Kasumi-1 (cell line): ENCODE measurements at regions not wholly inside any gene's neighbourhood (a gene's known extent, or its start where the extent isn't known, plus 50 kb on each side); places are given as distances from the start of the nearest gene placed in this dataset.
"Not testable (repeated sequence)": the region's sequence is repeated elsewhere in the genome, so short reads cannot be mapped to it uniquely, and the experiment has no call there.

ENCODE experiments used
- DNase-seq, 2 experiments: peaks; one replicate each; lab custom pipeline; 2025; lab: John Stamatoyannopoulos, UW

DNA sequence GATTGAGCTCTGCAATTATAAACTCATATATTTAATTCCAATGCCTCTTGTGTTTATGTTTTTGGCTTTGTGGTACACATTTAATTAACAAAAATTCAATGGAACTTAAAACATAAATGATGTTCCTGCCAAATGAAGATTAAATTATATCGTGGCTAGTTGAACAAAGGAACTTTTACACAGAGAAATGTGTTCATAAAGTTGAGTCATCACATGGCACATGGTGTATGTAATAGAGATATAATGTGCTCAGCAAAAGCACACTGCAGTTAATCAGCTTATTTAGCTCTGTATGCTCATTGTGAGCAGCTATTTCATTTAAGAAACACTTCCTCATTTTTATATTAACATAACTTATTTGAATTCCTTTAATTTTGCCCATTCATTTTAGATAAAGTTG lies 1295.6 kb upstream of the CITED2 start:
- no peak for DNase-seq

DNA sequence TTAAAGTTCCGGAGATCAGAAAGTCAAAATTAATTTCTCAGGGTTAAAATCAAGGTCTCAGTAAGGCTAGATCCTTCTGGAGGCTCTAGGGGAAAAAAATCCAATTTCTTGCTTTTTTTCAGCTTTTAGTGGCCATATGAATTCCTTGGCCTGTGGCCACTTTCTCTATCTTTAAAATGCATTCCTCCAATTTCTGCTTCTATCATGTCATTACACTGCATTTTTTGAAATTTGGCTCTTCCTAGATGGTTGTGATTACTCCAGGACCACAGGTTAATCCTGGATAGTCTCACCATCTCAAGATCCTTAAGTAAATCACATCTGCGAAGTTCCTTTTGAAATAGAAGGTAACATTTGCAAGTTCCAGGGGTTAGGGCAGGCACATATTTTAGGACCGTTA lies 1294.9 kb upstream of the CITED2 start:
- DNase-seq, result no peak

GRCh38 chr6:140663772-140664171 lies 1289.3 kb upstream of the CITED2 start:
- DNase-seq, result no peak

GRCh38 chr6:140663094-140663493 lies 1288.6 kb upstream of the CITED2 start:
- DNase-seq, result no peak

DNA sequence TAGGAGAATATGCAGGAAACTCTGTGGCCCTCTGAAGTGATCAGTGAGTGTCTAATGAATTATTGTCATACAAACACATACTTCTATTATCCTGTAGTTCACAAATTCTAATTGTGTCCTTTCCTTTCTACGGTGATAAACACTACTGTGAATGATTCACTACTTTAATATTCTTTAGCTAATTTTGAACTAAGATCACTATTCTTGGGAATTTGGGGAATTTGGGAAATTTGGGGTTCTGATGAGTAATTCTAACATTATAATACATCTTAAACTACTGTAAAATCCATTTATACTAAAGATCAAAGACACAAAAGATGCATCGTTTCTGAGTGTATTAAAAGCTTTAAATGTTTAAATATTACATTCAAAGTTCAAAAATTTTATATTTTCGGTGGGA lies 1287.2 kb upstream of the CITED2 start:
- no peak for DNase-seq

- no peak for DNase-seq
These were observed 1285.8 kb upstream of the CITED2 start for GRCh38 chr6:140660295-140660694.

- no peak for DNase-seq
These were observed 1279.5 kb upstream of the CITED2 start for GRCh38 chr6:140653972-140654371.

GRCh38 chr6:140653506-140653905 lies 1279.1 kb upstream of the CITED2 start:
- DNase-seq, result no peak

GRCh38 chr6:140649502-140649901 lies 1275.1 kb upstream of the CITED2 start:
- not testable (repeated sequence) for DNase-seq

GRCh38 chr6:140647322-140647721 lies 1272.9 kb upstream of the CITED2 start:
- DNase-seq, result not testable (repeated sequence)

- DNase-seq, result no peak
These were observed 1269.6 kb upstream of the CITED2 start for GRCh38 chr6:140644017-140644416.

GRCh38 chr6:140641412-140641811 lies 1267.0 kb upstream of the CITED2 start:
- DNase-seq, result no peak

- no peak for DNase-seq
These were observed 1262.5 kb upstream of the CITED2 start for GRCh38 chr6:140636908-140637402.

DNA sequence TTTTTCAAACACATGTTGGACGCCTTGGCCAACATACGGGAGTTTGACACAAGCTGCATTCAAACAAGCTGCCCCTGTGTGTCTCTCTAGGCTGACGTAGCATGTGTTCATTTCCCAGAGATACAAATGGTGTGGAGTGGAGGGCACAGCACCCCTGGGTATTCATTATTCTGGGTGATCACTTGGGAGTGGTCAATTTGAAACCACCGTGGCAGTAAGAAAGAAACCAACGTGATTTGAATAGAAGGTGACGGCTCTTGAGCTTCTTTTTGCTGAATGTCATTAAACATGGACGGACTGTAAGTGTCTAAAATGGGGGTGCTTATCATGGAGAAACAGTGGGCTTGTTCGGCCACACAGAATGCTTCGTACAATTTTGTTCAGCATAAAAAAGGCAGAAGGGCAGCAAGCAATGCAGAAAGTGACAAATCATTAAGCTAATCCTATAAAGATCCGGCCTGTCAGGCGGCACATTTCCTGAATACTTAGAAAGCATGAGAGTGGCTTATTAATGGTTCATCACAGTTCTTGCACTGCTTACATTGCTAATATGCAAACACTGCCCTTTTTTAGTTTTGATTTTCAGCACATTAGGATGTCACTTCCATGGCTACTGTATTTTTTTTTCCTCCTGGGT lies 1261.9 kb upstream of the CITED2 start:
- DNase-seq, result no peak

DNA sequence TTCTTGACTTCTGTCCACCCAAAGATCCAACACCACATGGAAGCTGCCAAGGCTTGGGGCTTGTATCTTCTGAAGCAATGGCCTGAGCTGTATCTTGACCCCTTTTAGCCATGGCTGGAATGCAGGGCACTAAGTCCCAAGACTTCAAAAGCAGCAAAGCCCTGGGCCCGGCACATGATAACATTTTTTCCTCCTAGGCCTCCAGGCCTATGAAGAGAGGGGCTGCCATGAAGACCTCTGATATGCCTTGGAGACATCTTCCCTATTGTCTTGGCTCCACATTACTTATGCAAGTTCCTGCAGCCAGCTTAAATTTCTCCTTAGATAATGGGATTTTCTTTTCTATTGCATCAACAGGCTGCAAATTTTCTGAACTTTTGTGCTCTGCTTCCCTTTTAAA lies 1252.6 kb upstream of the CITED2 start:
- DNase-seq, result no peak

- no peak for DNase-seq
These were observed 1249.0 kb upstream of the CITED2 start for GRCh38 chr6:140623498-140623897.

DNA sequence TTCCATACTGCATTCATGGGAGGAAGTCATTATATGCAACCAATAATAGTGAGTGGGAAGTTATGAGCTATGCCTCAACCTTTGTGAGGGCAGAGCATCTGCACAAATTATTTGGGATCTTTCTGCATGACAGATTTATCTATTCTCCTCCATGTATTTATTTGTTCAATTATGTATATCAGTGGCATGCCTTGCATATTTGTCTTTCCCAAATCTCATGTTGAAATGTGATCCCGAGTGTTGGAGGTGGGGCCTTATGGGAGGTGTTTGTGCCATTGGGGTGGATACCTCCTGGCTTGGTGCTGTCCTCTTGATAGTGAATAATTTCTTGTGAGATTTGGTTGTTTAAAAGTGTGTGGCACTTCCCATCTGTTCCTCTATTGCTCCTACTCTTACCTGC lies 1246.0 kb upstream of the CITED2 start:
- DNase-seq, result no peak

DNA sequence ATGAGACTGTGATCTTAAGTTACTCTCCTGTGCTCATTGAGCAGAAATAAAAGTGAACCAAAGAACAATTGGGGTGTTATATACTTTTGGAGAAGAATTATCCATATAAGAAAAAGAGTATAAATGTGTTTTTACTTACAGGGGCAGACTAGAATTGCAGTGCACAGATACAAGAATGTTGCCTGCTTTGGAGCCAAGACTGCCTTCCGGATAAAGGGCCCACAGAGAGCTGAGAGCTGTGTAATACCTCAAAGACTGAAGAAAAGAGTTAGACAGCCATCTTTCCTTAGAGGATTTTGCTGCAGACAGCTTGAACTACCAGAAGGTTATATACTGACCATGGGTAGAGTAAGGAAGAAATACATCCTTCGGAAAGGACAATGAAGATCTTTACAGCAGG lies 1235.5 kb upstream of the CITED2 start:
- DNase-seq, result no peak

- no peak for DNase-seq
These were observed 1234.9 kb upstream of the CITED2 start for GRCh38 chr6:140609321-140609720.

GRCh38 chr6:140604786-140605185 lies 1230.3 kb upstream of the CITED2 start:
- DNase-seq, result no peak

DNA sequence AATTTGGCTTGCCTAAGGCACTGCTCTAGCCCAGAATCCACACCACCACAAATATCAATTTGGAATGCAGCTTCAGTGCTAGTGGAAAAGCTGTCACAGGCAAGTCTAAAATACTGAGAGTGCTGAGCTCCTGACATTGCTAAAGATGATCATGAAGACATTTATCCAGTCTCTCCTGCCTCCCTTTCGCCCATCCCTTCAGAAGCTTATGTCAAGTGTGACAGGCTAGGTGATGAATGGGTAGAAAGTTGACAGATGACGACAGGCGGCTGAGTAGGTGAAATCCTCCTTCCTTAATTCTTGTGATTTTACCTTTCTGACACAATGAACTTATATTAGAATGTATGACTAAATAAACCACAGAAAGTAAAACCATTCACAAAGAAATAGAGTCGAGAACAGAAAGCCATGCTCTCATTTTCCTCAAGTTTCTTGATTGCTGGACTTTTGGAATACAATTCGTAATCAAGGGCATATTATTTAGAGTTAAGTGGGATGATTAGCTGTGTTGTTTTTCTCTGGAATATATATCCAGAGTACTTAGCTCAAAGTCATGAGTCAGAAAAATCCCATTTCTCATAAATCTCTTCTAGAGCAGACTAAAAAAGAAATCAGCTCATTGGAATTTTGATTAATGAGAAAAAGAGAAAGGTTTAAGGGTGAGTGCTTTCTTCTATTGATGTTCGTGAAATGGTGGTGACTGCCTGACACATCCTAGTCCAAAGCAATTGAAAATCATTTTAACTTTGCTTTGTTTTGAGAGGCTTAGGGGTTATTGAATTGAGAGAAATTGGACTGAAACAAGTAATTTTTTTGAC lies 1228.2 kb upstream of the CITED2 start:
- no peak for DNase-seq

DNA sequence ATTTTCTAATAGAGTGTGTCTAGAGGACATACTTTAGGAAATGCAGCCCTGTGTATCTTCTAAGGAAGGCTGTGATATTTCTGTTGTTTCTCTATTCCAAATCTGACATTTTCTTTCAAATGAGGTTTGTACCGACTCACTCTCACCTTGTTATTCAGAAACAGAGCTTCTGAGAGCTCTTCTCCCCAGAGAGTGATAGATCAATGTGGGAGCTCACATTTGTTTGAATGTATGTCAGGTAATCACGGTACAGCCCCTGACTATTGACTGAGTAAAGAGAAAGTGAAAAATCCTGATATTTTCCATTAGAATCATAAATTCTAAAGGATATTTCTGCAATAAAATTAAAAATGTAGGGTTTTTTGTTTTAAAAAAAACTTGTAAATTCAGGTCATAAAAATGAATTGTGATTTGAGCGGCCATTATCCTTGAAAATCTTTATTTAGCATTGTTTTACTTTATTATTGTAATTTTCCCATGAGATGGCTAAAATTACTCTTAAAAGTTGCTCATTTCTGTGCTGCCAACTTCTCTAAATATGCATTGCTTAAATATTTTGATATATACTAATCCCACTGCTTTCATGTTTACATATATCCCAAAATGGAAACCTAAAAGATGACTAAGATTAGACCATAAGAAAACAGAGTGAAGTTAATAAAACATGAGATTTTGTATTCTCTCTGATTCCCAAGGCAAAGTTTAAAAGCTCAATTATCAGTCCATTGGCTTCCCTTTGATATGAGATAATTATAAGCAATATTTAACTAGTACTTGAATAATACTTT lies 1226.8 kb upstream of the CITED2 start:
- DNase-seq, result no peak

DNA sequence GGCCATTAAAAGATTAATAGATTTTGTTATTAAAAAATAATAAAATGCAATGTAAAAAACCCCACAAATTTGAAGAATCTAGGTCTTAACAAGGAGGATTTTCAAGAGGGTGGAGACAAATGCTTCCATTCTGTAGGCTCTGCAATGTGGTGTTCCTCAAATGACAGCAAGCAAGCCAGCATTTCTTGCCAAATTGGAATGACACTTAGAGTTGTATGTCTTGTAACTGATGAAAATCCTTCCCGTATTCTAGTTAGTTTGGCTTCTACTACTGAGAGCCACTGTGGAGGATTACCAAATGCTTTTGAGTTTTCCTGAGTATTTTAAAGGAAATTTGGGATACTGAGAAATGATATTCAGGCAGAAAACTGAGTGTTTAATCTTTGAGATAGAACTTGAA lies 1225.5 kb upstream of the CITED2 start:
- DNase-seq, result no peak
